Tibial nerve (tissue), 3 donors: ENCODE measurements at regions not wholly inside any gene's neighbourhood (a gene's known extent, or its start where the extent isn't known, plus 50 kb on each side); places are given as distances from the start of the nearest gene placed in this dataset.

Experiments used
- POLR2A ChIP-seq, 2 donors: fragments of 450-650 bp; IDR thresholded peaks; one replicate each; pipeline ENCODE4 v1.6.1; 2017; ENCODE audit warnings: antibody characterized with exemption in 2 of 2, mild to moderate bottlenecking in 2 of 2, moderate library complexity in 2 of 2
- TF ChIP-seq, protein P1 (sequence below), 5 experiments: fragments of 200-600 bp in 3 of 5; fragments of 450-650 bp in 2 of 5; sonication (generic) in 3 of 5; IDR thresholded peaks; one replicate each; pipeline ENCODE4 v1.5.1; 2016 to 2019; ENCODE audit warnings: antibody characterized with exemption in 5 of 5, mild to moderate bottlenecking in 3 of 5, moderate library complexity in 2 of 5

DNA sequence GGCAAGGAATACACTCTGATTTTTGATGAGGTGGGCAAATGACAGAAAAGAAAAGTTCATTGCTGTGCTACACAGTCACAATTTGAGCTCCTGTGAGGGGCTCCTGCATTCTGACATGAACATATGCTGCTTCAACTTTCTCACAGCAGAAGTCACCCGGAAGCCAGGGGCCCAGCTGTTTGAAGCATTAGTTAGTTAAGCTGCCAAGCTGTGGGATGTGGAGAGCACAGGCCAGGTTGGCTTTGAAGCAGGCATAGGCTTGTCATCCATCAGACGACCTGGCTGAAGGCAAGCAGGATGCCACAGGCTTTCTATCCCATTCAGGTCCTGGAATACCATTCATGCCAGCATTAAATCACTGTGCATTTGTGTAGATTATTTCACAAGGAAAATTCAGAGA lies 63.1 kb downstream of the MTNR1B start:
- TF ChIP-seq, protein P1, sequence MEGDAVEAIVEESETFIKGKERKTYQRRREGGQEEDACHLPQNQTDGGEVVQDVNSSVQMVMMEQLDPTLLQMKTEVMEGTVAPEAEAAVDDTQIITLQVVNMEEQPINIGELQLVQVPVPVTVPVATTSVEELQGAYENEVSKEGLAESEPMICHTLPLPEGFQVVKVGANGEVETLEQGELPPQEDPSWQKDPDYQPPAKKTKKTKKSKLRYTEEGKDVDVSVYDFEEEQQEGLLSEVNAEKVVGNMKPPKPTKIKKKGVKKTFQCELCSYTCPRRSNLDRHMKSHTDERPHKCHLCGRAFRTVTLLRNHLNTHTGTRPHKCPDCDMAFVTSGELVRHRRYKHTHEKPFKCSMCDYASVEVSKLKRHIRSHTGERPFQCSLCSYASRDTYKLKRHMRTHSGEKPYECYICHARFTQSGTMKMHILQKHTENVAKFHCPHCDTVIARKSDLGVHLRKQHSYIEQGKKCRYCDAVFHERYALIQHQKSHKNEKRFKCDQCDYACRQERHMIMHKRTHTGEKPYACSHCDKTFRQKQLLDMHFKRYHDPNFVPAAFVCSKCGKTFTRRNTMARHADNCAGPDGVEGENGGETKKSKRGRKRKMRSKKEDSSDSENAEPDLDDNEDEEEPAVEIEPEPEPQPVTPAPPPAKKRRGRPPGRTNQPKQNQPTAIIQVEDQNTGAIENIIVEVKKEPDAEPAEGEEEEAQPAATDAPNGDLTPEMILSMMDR (IDR thresholded peaks at IDR 0.05) = no peak
- TF ChIP-seq POLR2A (IDR thresholded peaks at IDR 0.05) = no peak
